T-helper 1 cell treated with Interleukin-12 subunit alpha and Interleukin-12 subunit beta and Interleukin-4 antibody, amounts not matched to agents 30 μg/mL and 1 μg/mL, for 36 hours (primary cell): ENCODE measurements at regions not wholly inside any gene's neighbourhood (a gene's known extent, or its start where the extent isn't known, plus 50 kb on each side); places are given as distances from the start of the nearest gene placed in this dataset.

ENCODE experiments used
- H3K27ac Mint-ChIP-seq: one replicate; pipeline ENCODE4 v1.8.0; 2021; ENCODE audit warnings: mild to moderate bottlenecking, mixed read lengths
- H3K27me3 Mint-ChIP-seq: one replicate; pipeline ENCODE4 v1.8.0; 2021; ENCODE audit warnings: low read depth, mixed read lengths
- H3K36me3 Mint-ChIP-seq: one replicate; pipeline ENCODE4 v1.8.0; 2021; ENCODE audit warnings: low read depth, mixed read lengths
- H3K4me1 Mint-ChIP-seq: one replicate; pipeline ENCODE4 v1.8.0; 2021; ENCODE audit warnings: low read depth, mixed read lengths
- H3K4me3 Mint-ChIP-seq: one replicate; pipeline ENCODE4 v1.8.0; 2021; ENCODE audit warnings: mild to moderate bottlenecking, moderate library complexity, mixed read lengths
- H3K9me3 Mint-ChIP-seq: one replicate; pipeline ENCODE4 v1.8.0; 2021; ENCODE audit warnings: mixed read lengths

- Mint-ChIP-seq H3K4me3 (no peak overlapping the region), H3K36me3 (no peaks in the 10 kb centered on the region), H3K27ac (no peak overlapping the region), H3K9me3 (peaks cover 52% of the 10 kb centered on the region), H3K4me1 (no peaks in the 10 kb centered on the region), H3K27me3 (no peaks in the 10 kb centered on the region)
These were observed 990.7 kb upstream of the RBFOX1 start for GRCh38 chr16:6341981-6342380.

DNA sequence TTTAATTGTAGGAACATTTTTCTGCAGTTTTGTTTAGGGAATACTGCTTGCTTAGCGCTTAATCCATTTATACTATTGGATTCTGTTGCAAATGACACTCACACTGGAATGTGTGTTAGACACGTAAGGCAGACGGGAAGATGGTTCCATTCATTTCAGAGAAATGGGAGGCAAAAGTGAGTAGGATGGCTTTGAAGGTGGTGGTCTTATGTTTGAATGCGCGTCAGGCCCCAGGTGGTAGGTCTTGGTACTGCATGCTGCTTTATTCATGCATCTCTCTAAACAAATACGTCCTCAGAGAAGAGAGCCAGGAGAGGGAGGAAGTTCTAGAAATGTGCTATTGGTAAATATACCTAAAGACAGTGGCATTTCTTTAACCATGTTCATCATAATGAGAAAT is 997.6 kb upstream of the RBFOX1 start:
- Mint-ChIP-seq H3K27me3 (no peaks in the 10 kb centered on the region), H3K36me3 (no peaks in the 10 kb centered on the region), H3K27ac (no peak overlapping the region), H3K4me1 (no peaks in the 10 kb centered on the region), H3K9me3 (peaks cover 30% of the 10 kb centered on the region), H3K4me3 (no peak overlapping the region)

- H3K36me3 Mint-ChIP-seq: no peaks in the 10 kb centered on the region
- H3K4me1 Mint-ChIP-seq: no peaks in the 10 kb centered on the region
- H3K4me3 Mint-ChIP-seq: no peak overlapping the region
- peaks cover 18% of the 10 kb centered on the region for H3K9me3 Mint-ChIP-seq
- no peak overlapping the region for H3K27ac Mint-ChIP-seq
- no peaks in the 10 kb centered on the region for H3K27me3 Mint-ChIP-seq
These were observed 1000.9 kb upstream of the RBFOX1 start for GRCh38 chr16:6331770-6332169.

DNA sequence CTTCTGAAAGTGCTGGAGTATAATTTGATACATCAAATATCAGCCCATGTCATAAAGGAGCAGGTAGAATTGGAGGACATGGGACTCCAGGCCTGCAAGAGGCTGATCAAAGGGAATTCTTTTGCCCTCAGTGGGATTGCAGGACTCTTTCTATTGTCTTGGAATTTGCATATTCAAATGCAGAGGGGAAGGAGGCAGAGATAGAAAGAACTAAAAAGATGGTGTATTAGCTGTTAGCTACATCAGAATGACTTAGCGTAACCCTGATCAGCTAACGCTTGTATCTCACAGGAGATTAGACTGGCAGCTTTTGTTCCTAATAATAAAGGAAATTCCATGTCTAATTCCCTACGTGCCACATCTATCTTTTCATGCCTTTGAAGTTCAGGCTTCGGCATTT is 1014.7 kb upstream of the RBFOX1 start:
- H3K27me3 Mint-ChIP-seq: no peaks in the 10 kb centered on the region
- H3K9me3 Mint-ChIP-seq: peaks cover 22% of the 10 kb centered on the region
- no peak overlapping the region for H3K4me3 Mint-ChIP-seq
- H3K36me3 Mint-ChIP-seq: no peaks in the 10 kb centered on the region
- H3K27ac Mint-ChIP-seq: no peak overlapping the region
- H3K4me1 Mint-ChIP-seq: no peaks in the 10 kb centered on the region

- no peak overlapping the region for H3K4me3 Mint-ChIP-seq
- H3K27me3 Mint-ChIP-seq: no peaks in the 10 kb centered on the region
- H3K36me3 Mint-ChIP-seq: no peaks in the 10 kb centered on the region
- H3K9me3 Mint-ChIP-seq: peaks cover 21% of the 10 kb centered on the region
- H3K4me1 Mint-ChIP-seq: no peaks in the 10 kb centered on the region
- no peak overlapping the region for H3K27ac Mint-ChIP-seq
These were observed 1023.4 kb upstream of the RBFOX1 start for GRCh38 chr16:6309271-6309670.

GRCh38 chr16:6308176-6308575 is 1024.5 kb upstream of the RBFOX1 start:
- Mint-ChIP-seq H3K27me3 (no peaks in the 10 kb centered on the region), H3K4me3 (no peak overlapping the region), H3K27ac (no peak overlapping the region), H3K9me3 (peaks cover 19% of the 10 kb centered on the region), H3K36me3 (no peaks in the 10 kb centered on the region), H3K4me1 (no peaks in the 10 kb centered on the region)

DNA sequence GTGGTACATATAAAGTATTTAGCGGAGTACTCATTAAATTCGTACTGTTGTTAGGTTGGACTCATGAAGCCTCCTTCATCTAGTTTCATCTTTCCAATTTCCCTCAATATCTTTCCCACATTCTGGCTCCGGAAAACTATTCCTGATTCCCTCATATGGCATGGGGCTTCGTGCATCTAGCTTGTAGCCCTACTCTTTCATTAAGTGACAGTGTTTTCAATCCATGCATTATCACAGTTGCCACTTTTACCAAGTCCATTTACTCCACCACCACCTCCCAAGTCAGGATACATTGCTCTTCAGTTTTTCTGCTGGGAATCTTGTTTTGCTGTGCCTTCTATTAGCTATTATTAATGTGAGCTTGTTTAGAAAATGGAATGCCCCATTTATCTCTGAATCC is 1032.1 kb upstream of the RBFOX1 start:
- Mint-ChIP-seq H3K27ac (no peak overlapping the region), H3K36me3 (no peaks in the 10 kb centered on the region)

DNA sequence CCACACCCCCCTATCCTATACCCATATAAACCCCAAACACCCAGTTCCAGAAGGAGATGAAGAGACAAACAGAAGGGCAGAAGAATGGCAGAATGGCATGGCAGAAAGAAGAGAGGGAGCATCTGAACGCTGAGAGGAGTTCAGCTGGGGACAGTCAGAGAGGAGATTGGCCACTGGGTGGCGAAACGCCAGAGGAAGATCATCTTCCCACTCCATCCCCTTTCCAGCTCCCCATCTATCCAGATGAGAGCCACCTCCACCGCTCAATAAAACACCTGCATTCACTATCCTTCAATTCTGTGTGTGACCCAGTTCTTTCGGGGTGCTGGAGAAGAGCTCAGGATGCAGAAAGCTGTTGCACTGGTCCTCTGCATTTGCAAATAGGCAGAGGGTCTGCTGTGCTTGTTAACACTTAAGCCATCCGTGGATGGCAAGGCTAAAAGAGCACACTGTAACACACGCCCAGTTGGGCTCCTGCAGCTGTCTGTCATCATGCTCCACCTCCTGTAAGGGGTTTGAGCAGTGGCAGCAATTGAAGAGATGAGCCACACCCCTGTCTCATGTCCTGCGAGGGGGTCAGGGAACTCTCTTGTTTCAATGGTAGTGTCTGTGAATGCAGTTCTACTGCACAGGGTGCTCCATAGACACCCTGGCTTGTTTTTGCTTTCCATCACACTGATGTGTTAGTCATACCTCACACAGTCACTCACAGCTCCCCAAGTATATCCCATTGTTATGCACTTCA is 1034.8 kb upstream of the RBFOX1 start:
- no peaks in the 10 kb centered on the region for H3K36me3 Mint-ChIP-seq
- H3K4me1 Mint-ChIP-seq: no peaks in the 10 kb centered on the region
- H3K4me3 Mint-ChIP-seq: no peak overlapping the region
- peaks cover 23% of the 10 kb centered on the region for H3K9me3 Mint-ChIP-seq
- H3K27me3 Mint-ChIP-seq: no peaks in the 10 kb centered on the region
- H3K27ac Mint-ChIP-seq: no peak overlapping the region

More for the DNA sequence above, 1032.1 kb upstream of the RBFOX1 start:
- no peak overlapping the region for H3K4me3 Mint-ChIP-seq
- H3K4me1 Mint-ChIP-seq: no peaks in the 10 kb centered on the region
- peaks cover 23% of the 10 kb centered on the region for H3K9me3 Mint-ChIP-seq
- H3K27me3 Mint-ChIP-seq: no peaks in the 10 kb centered on the region

DNA sequence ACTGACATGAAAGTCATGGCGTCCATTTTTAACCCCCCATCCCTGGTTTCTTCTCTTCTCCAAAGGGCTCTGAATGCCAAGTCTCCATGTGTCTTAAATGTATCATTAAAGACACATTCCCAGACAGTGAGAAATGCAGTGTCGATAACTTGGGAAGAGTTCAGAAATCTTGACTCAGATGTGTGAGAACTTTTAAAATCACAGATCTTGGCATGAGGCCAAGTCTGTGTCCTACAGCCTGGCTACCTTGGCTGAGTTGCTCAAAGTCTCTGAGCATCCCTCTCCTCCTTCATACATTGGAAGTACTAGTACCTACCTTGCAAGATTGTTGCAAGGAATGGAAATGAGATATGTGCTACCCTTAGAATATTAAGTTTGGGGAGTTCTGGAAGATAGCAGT is 1046.5 kb upstream of the RBFOX1 start:
- Mint-ChIP-seq H3K4me3 (no peak overlapping the region), H3K27ac (no peak overlapping the region), H3K36me3 (no peaks in the 10 kb centered on the region), H3K4me1 (no peaks in the 10 kb centered on the region), H3K9me3 (peaks cover 46% of the 10 kb centered on the region), H3K27me3 (no peaks in the 10 kb centered on the region)

DNA sequence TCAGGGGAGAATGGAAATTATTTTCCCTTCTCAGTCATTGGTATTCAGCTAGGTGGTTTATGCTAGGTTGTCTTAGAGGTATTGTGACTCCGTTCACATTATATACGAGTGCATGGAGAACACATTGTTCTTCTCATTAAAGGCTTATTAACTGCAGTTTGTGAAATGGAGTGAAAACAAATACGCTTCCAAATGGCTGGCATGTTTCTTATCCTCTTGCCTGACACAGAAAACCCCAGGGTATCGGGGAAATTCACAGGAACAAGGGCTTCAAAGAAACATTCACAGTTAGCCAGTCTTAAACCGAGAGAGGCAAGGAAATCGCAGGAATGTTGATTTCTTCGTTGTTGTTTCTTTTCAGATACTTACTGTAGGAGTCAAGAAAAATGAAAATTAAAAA is 1047.9 kb upstream of the RBFOX1 start:
- Mint-ChIP-seq H3K27me3 (no peaks in the 10 kb centered on the region), H3K36me3 (no peaks in the 10 kb centered on the region), H3K27ac (no peak overlapping the region), H3K4me1 (no peaks in the 10 kb centered on the region), H3K4me3 (no peak overlapping the region), H3K9me3 (peaks cover 47% of the 10 kb centered on the region)

- H3K27ac Mint-ChIP-seq: no peak overlapping the region
These were observed 1050.7 kb upstream of the RBFOX1 start for GRCh38 chr16:6281994-6282393.

DNA sequence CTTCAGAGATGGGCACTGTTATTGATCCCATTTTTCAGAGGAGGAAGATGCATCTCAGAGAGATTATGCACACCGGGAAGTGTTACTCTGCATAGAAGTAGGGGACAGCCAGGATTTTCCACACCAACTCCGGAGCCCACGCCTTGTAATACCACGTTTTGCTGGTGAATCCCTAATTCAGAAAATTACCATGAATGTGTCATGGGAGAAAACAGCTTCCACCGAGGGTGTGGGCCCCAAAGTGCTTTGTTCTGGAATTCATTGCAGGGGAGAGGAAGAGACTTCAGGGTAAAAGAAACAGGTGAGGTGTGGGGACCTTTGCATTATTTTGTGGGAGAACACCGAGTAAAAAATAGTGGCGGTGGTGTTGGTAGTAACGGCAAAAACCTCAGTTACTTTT is 1051.4 kb upstream of the RBFOX1 start:
- no peaks in the 10 kb centered on the region for H3K27me3 Mint-ChIP-seq
- peaks cover 47% of the 10 kb centered on the region for H3K9me3 Mint-ChIP-seq
- no peak overlapping the region for H3K27ac Mint-ChIP-seq
- no peak overlapping the region for H3K4me3 Mint-ChIP-seq
- H3K4me1 Mint-ChIP-seq: no peaks in the 10 kb centered on the region
- H3K36me3 Mint-ChIP-seq: no peaks in the 10 kb centered on the region

More at GRCh38 chr16:6281994-6282393, 1050.7 kb upstream of the RBFOX1 start:
- no peaks in the 10 kb centered on the region for H3K4me1 Mint-ChIP-seq
- no peaks in the 10 kb centered on the region for H3K36me3 Mint-ChIP-seq
- H3K9me3 Mint-ChIP-seq: peaks cover 52% of the 10 kb centered on the region
- no peak overlapping the region for H3K4me3 Mint-ChIP-seq
- no peaks in the 10 kb centered on the region for H3K27me3 Mint-ChIP-seq

DNA sequence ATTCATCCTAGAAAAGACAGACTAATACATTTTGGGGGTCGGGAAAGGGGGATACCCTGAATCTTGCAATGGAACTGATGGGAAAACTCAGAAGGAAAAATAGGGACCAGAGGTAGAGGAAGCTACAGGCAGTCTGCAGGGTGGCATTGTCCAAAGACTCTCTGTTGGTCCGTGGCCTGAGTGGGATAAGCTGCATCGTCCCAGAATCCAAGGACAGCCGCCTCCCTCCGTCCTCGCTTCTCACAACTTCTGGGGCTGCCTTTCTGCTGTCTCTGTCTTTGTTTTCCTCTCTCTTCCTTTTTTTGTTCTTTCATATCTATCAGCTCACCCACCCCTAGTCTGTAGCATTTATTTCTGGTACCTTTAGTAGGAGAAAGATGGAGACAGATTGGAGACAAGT is 1052.6 kb upstream of the RBFOX1 start:
- no peaks in the 10 kb centered on the region for H3K27me3 Mint-ChIP-seq
- no peaks in the 10 kb centered on the region for H3K4me1 Mint-ChIP-seq
- H3K4me3 Mint-ChIP-seq: no peak overlapping the region
- H3K36me3 Mint-ChIP-seq: no peaks in the 10 kb centered on the region
- H3K9me3 Mint-ChIP-seq: peaks cover 42% of the 10 kb centered on the region
- H3K27ac Mint-ChIP-seq: no peak overlapping the region

DNA sequence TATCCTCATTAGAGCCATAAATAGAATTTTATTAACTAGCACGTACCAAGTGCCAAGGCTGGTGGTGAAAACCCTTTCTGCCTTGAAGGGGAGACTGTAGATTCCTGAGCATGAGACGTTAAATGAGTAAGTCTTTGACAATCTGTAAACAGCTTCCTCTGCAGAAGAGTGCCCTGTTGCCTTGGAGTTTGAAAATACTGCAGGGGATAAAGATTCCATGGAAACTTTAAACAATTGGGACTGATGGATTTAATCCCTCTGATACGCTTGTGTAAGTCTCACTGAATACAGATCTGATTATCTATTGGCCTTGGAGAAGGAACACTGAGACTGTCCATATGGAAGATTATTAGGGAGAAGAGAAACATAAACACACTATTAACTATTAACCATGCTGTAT is 1053.4 kb upstream of the RBFOX1 start:
- Mint-ChIP-seq H3K27me3 (no peaks in the 10 kb centered on the region), H3K36me3 (no peaks in the 10 kb centered on the region), H3K4me1 (no peaks in the 10 kb centered on the region), H3K27ac (no peak overlapping the region), H3K9me3 (peaks cover 42% of the 10 kb centered on the region), H3K4me3 (no peak overlapping the region)

- Mint-ChIP-seq H3K36me3 (no peaks in the 10 kb centered on the region), H3K4me3 (no peak overlapping the region), H3K9me3 (peaks cover 22% of the 10 kb centered on the region), H3K4me1 (no peaks in the 10 kb centered on the region), H3K27me3 (no peaks in the 10 kb centered on the region), H3K27ac (no peak overlapping the region)
These were observed 1058.3 kb upstream of the RBFOX1 start for GRCh38 chr16:6274351-6274750.

DNA sequence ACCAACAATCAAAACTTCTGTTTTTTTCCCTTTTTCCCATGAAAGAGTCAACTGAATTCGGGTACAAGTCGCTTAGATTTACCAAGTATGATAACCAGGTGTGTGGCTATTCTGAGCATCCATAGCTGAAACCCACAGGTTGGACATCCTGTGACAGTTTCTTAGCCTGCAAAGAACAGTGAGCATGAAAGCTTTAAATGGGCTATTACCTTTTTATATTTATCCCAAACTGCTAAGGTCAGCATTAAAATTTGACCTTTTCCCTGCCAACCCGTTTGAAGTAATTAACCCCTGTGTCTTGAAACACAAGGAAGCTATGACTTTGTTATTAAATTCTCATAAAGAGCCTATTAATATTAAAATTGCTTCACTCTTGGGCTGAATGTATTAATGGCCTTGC is 1065.0 kb upstream of the RBFOX1 start:
- Mint-ChIP-seq H3K4me3 (no peak overlapping the region), H3K36me3 (no peaks in the 10 kb centered on the region), H3K27ac (no peak overlapping the region), H3K9me3 (peaks cover 33% of the 10 kb centered on the region), H3K4me1 (no peaks in the 10 kb centered on the region), H3K27me3 (no peaks in the 10 kb centered on the region)
